Left lung (tissue), 4 donors: ENCODE measurements at regions not wholly inside any gene's neighbourhood (a gene's known extent, or its start where the extent isn't known, plus 50 kb on each side); places are given as distances from the start of the nearest gene placed in this dataset.

Experiments used
- ATAC-seq: fragments of 200-7000 bp; cut with Tn5 transposase; one replicate; pipeline ENCODE4 v1.9.1; 2020; ENCODE audit warnings: moderate library complexity
- DNase-seq, 4 donors: peaks; one replicate each; pipeline ENCODE4 v3.0.0-alpha.2; 2013 to 2020
- H3K27ac ChIP-seq, 2 donors: fragments of 200-600 bp; sonication (generic) in 1 of 2; one replicate each; pipeline versions ENCODE4 v1.5.0 to v1.8.0; 2020 to 2021
- H3K27me3 ChIP-seq, 2 donors: fragments of 200-600 bp; sonication (generic) in 1 of 2; one replicate each; pipeline versions ENCODE4 v1.5.0 to v1.8.0; 2020 to 2021
- H3K36me3 ChIP-seq, 2 donors: fragments of 200-600 bp; sonication (generic) in 1 of 2; one replicate each; pipeline versions ENCODE4 v1.5.0 to v1.8.0; 2020 to 2021
- H3K4me1 ChIP-seq, 2 donors: fragments of 200-600 bp; one replicate each; pipeline ENCODE4 v1.8.0; 2021
- H3K4me3 ChIP-seq, 2 donors: fragments of 200-600 bp; sonication (generic) in 1 of 2; one replicate each; pipeline versions ENCODE4 v1.5.0 to v1.8.0; 2020 to 2021; ENCODE audit warnings: mild to moderate bottlenecking in 1 of 2
- H3K9me3 ChIP-seq, 2 donors: fragments of 200-600 bp; sonication (generic) in 1 of 2; one replicate each; pipeline versions ENCODE4 v1.5.0 to v1.8.0; 2020 to 2021
- CTCF ChIP-seq, 2 donors: fragments of 200-600 bp; sonication (generic) in 1 of 2; IDR thresholded peaks; one replicate each; pipeline versions ENCODE4 v1.5.0 to v1.8.0; 2021; ENCODE audit warnings: antibody characterized with exemption in 2 of 2
- intact Hi-C, 2 donors: fragments of 100-400 bp; cut with DNase I; formaldehyde crosslinking; loops; one replicate each; pipeline versions ENCODE4 v1.11.2 to v1.14.2; 2022
- donor health status: DM: no; HTN: yes; CAD: no.
- donor health status: DM: no; HTN: no; CAD: no.

- no peak for TF ChIP-seq CTCF (IDR thresholded peaks at IDR 0.05)
- ATAC-seq (no peak), DNase-seq (no peak)
- Histone ChIP-seq H3K27ac (no peak overlapping the region), H3K27me3 (no peaks in the 10 kb centered on the region), H3K4me3 (no peak overlapping the region), H3K9me3 (peaks cover 0 to 2% of the 10 kb centered on the region in 2 donors), H3K4me1 (no peaks in the 10 kb centered on the region), H3K36me3 (no peaks in the 10 kb centered on the region)
- intact Hi-C loops, result no loop called here
Measured at GRCh38 chr14:99067927-99068326, 204.1 kb downstream of the BCL11B start.

GRCh38 chr14:99069946-99070345 lies 202.1 kb downstream of the BCL11B start:
- Histone ChIP-seq H3K4me3 (no peak overlapping the region), H3K27me3 (no peaks in the 10 kb centered on the region), H3K9me3 (peaks cover 0 to 2% of the 10 kb centered on the region in 2 donors), H3K27ac (no peak overlapping the region), H3K4me1 (peaks cover 0 to 6% of the 10 kb centered on the region in 2 donors), H3K36me3 (no peaks in the 10 kb centered on the region)
- intact Hi-C loops, result no loop called here
- ATAC-seq, result no peak
- TF ChIP-seq CTCF (IDR thresholded peaks at IDR 0.05), result no peak
- no peak for DNase-seq

- Histone ChIP-seq H3K27me3 (no peaks in the 10 kb centered on the region), H3K36me3 (no peaks in the 10 kb centered on the region), H3K4me1 (peaks cover 0 to 20% of the 10 kb centered on the region in 2 donors), H3K9me3 (peaks cover 0 to 2% of the 10 kb centered on the region in 2 donors), H3K4me3 (no peak overlapping the region), H3K27ac (no peak overlapping the region)
- intact Hi-C loops, result no loop called here
- no peak for TF ChIP-seq CTCF (IDR thresholded peaks at IDR 0.05)
- DNase-seq, result no peak
- no peak for ATAC-seq
Measured at GRCh38 chr14:99072433-99072832, 199.6 kb downstream of the BCL11B start.

GRCh38 chr14:99072956-99073355 lies 199.0 kb downstream of the BCL11B start:
- H3K27ac ChIP-seq, result no peak overlapping the region
- H3K27me3 ChIP-seq, result no peaks in the 10 kb centered on the region
- intact Hi-C loops, result no loop called here
- peaks cover 0 to 2% of the 10 kb centered on the region in 2 donors for H3K9me3 ChIP-seq
- ATAC-seq (no peak), DNase-seq (no peak)
- H3K4me3 ChIP-seq, result no peak overlapping the region
- H3K36me3 ChIP-seq, result no peaks in the 10 kb centered on the region
- no peak for TF ChIP-seq CTCF (IDR thresholded peaks at IDR 0.05)
- H3K4me1 ChIP-seq, result peaks cover 0 to 24% of the 10 kb centered on the region in 2 donors

GRCh38 chr14:99073431-99073830 lies 198.6 kb downstream of the BCL11B start:
- Histone ChIP-seq H3K36me3 (no peaks in the 10 kb centered on the region), H3K27me3 (no peaks in the 10 kb centered on the region), H3K27ac (peak overlapping the region in 1 of 2 donors; percentile 83), H3K4me1 (peaks cover 0 to 24% of the 10 kb centered on the region in 2 donors), H3K4me3 (no peak overlapping the region), H3K9me3 (peaks cover 0 to 2% of the 10 kb centered on the region in 2 donors)
- intact Hi-C loops, result no loop called here
- ATAC-seq (no peak), DNase-seq (peak in 1 of 4 donors; percentile 30)
- no peak for TF ChIP-seq CTCF (IDR thresholded peaks at IDR 0.05)
